ENCODE measurements at regions not wholly inside any gene's neighbourhood (a gene's known extent, or its start where the extent isn't known, plus 50 kb on each side); places are given as distances from the start of the nearest gene placed in this dataset.
"Not testable (repeated sequence)": the region's sequence is repeated elsewhere in the genome, so short reads cannot be mapped to it uniquely, and the experiment has no call there.

GRCh38 chr4:132383571-132384199 lies 765.4 kb upstream of the PCDH10 start:
- no peak for DNase-seq

DNA sequence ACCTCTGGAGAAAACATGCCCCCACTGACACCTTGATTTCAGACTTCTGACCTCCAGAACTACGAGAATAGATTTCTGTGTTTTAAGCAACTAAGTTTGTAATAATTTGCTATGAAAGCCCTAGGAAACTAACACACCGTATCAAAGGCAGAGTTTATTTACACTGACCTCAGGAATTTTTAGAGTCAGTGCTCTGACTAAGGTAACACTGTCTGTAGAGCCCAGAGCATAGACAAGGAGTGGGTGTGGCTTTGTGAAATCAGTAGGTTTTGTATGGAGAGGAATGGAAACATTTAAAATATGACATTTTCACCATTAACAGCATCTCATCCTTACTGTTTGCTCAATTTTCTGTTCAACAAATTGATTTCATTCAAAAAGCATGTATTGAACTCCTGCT lies 764.4 kb upstream of the PCDH10 start:
- no peak for DNase-seq

DNA sequence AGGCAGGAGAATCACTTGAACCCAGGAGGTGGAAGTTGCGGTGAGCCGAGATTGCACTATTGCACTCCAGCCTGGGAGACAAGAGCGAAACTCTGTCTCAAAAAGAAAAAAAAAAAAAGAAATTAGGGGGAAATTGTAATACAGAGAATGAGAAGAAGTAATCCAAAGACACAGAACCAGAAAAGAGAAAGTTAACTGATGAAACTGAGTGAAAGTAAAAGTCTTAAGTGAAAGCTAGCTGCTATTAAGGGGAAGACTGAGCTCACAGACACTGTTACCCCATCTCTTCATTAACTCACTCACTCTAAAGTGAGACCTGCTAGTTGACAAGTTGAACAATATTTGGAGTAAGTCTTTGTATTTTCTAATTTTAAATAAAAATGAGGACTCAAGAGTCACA lies 763.0 kb upstream of the PCDH10 start:
- no peak for DNase-seq

GRCh38 chr4:132387060-132387459 lies 762.0 kb upstream of the PCDH10 start:
- DNase-seq: no peak

DNA sequence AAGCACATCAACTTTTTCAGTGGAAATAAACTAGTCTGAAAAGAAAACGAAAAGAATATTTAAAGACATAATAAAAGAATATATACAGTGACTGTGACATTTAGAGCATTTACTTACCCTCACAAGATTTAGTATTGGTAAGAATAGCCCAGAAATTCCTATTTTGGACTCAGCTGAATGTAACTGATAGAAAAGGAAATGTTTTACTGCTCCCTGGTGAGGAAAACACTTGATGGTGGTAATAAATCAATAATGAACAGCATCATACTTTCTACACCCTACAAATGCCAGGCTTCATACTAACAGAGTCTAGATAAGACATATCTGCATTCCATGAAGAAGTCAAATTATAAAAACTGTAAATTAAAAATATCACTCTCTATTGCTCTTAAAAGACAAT lies 753.5 kb upstream of the PCDH10 start:
- DNase-seq: no peak

GRCh38 chr4:132396636-132397035 lies 752.5 kb upstream of the PCDH10 start:
- DNase-seq: no peak

- no peak for DNase-seq
These were observed 731.9 kb upstream of the PCDH10 start for GRCh38 chr4:132417220-132417619.

DNA sequence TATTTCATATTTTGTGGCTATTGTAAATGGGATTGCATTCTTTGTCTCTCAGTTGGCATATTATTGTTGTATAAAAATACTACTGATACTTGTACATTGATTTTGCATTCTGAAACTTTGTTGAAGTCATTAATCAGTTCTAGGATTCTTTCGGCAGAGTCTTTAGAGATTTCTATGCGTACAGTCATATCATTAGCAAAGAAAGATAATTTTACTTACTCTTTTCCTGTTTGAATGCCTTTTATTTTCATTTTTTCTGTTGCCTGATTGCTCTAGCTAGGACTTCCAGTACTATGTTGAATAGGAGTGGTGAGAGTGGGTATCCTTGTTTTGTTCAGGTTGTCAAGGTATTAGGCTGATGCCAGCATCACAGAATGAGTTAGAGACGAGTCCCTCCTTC lies 722.0 kb upstream of the PCDH10 start:
- DNase-seq: no peak

DNA sequence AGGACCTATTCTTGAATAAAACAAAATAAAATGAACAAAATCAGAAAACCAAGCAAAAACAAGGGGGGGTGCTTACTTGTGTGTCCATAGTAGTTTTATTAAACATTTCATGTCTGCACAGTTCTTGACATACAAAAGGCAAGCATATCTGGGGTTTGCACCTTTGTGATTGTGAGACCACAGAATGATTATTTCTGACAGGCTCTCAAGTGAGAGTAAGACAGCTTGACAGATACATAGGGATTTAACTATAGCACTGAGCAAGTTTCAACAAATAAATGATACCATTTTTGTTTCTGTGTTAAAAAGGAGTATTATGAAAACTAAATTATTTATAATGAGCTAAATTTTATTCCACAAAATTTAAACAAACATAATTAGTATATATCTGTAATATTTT lies 712.0 kb upstream of the PCDH10 start:
- DNase-seq: no peak

- no peak for DNase-seq
These were observed 703.7 kb upstream of the PCDH10 start for GRCh38 chr4:132445386-132445785.

DNA sequence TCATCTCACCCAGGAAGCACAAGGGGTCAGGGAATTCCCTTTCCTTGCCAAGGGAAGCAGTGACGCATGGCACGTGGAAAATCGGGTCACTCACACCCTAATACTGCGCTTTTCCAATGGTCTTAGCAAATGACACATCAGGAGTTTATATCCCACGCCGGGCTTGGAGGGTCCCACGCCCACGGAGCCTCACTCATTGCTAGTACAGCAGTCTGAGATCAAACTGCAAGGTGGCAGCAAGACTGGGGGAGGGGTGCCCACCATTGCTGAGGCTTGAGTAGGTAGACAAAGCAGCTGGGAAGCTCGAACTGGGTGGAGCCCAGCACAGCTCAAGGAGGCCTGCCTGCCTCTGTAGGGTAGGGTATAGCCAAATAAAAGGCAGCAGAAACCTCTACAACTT lies 691.1 kb upstream of the PCDH10 start:
- DNase-seq: not testable (repeated sequence)

DNA sequence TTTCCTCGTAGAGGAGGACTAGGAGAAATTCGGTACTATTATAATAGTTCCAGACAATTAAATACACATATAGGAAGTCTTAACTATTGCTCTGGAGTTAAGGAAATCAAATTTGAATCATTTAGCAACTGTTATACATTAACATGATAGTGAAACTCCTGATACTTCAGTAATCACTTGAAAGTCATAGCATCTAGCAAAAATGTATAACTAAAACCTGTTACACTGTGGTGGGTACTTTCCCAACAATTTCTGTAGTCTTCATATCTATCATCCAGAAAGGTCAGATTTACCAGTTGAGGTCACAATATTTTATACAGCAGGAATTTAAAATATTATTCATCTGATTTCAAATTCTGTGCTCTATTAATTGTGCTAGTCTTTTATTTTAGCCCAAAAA lies 669.6 kb upstream of the PCDH10 start:
- DNase-seq: no peak

- DNase-seq: no peak
These were observed 660.5 kb upstream of the PCDH10 start for GRCh38 chr4:132488555-132488954.

- DNase-seq: no peak
These were observed 655.6 kb upstream of the PCDH10 start for GRCh38 chr4:132493476-132493875.

- DNase-seq: not testable (repeated sequence)
These were observed 653.8 kb upstream of the PCDH10 start for GRCh38 chr4:132495267-132495812.

GRCh38 chr4:132498215-132498614 lies 650.9 kb upstream of the PCDH10 start:
- no peak for DNase-seq

- DNase-seq: no peak
These were observed 647.0 kb upstream of the PCDH10 start for GRCh38 chr4:132502096-132502552.

GRCh38 chr4:132504438-132504837 lies 644.7 kb upstream of the PCDH10 start:
- no peak for DNase-seq

DNA sequence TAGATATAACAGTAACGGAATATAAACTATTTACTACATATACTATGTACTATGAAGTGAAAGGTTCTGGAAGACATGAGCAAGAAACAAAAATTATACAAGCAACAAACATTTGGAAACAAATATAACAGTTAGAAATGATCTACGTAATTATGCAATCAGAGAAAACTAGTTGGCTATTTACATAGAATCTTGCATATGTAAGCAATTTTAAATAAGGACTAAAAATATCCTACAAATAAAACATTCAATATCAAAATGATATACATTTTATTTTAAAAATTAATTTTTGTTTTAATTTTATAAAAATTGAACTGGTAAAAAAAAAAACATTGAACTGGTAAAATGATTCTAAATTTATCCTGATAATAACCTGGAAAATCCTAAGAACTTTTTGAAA lies 642.5 kb upstream of the PCDH10 start:
- DNase-seq: no peak

- no peak for DNase-seq
These were observed 635.6 kb upstream of the PCDH10 start for GRCh38 chr4:132513491-132513890.

DNA sequence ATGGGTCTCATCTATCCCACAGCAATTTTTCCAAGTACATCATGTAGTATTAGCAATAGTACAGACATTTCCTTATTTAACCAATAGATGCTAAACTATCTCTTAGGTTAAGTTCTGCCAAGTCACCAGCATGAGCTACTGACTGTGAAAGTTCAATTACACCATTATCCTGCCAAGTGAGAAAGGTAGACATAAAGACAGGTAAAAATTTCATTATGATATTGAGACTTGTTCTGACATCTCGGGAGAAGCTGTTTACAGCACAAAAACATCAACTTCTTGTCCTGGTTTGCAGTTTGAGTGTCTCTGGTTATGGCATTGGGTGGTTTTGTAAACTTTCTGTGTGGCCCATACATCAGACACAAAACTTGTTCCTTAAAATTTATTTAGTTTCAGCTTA lies 622.4 kb upstream of the PCDH10 start:
- no peak for DNase-seq

DNA sequence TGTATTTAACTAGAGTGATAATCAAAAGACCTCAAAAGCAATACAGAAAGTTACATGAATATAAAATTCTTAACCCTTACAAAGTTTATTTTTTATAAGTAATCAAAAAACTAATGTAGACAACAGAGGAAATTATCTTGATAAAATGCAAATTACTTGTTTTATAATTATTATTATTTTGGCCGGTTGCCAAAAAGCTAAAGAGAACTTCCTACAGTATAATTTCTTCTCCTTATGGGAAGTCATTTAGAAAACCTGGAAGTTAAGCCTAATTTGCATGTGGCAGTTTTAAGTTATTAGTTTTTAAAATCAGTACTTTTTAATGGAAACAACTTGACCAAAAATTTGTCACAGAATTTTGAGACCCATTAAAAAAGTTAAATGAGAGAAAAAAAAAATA lies 621.3 kb upstream of the PCDH10 start:
- no peak for DNase-seq

DNA sequence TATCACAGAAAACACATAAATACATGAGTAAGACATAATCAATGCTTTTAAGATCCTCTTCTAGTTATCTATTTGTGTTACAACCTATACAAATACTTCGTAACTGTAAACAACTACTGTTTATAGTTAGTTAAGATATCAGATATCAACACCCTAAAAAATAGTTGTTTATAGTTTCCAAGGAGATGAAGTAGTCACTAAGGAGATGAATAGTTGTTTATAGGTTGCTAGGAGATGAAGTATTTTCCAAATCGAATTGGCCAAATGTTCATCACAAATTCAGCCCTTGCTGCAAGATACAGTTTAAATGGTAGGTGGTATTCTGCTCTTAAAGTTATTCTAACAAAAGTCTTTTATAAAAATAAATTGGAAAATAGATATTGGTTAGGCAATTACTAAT lies 618.2 kb upstream of the PCDH10 start:
- peak; percentile 33 for DNase-seq

- no peak for DNase-seq
These were observed 608.8 kb upstream of the PCDH10 start for GRCh38 chr4:132540268-132540667.

- peak; percentile 16 for DNase-seq
These were observed 608.3 kb upstream of the PCDH10 start for GRCh38 chr4:132540797-132541196.

Measured in NCI-H1436 treated with DMSO at 0.1 percent for 48 hours (cell line).